ENCODE measurements at regions not wholly inside any gene's neighbourhood (a gene's known extent, or its start where the extent isn't known, plus 50 kb on each side); places are given as distances from the start of the nearest gene placed in this dataset.
"Not testable (repeated sequence)": the region's sequence is repeated elsewhere in the genome, so short reads cannot be mapped to it uniquely, and the experiment has no call there.

DNA sequence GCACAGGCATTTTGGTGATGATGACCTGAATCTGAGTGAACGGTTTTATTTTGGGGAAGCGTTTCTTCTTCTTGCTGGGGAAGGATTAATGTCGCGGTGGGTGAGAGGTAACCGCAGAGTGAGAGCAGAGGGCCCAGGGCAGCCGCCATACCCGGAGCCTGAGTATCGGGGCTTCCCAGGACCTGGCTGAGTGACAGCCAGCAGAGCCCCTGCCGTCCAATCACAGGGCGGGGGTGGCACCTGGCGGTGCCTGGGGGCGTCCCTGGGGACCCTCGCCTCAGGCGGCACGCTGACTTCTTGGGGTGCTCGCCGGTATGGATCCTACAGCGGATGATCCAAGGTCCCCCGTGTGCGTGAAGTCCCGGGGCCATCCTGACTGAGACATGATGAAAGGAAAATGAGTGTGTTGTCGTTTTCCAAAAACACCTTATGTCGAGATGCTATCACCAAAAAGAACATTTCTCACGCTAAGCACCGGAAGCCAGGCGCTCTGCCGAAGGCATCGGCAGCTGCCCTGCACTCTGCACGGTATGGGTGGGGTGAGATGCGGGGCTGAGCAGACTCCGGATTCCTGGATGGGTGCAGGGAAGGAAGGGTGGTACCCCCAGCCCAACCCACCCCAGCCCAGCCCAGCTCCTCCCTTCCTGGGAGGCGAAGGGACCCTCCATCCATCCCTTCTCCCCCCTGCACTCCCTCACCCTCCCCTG lies 227.9 kb upstream of the SHH start:
- H3K4me1 ChIP-seq = no peaks in the 10 kb centered on the region
- no peaks in the 10 kb centered on the region for H3K36me3 ChIP-seq
- intact Hi-C loops (cut with DNase I) = no loop called here
- H3K9me3 ChIP-seq = no peaks in the 10 kb centered on the region
- no peak overlapping the region for H3K27ac ChIP-seq
- H3K27me3 ChIP-seq = peaks cover 0 to 37% of the 10 kb centered on the region in 2 donors
- H3K4me3 ChIP-seq = no peak overlapping the region
- DNase-seq (peak in 1 of 4 donors; percentile 51), ATAC-seq (no peak)
- TF ChIP-seq, protein P1, sequence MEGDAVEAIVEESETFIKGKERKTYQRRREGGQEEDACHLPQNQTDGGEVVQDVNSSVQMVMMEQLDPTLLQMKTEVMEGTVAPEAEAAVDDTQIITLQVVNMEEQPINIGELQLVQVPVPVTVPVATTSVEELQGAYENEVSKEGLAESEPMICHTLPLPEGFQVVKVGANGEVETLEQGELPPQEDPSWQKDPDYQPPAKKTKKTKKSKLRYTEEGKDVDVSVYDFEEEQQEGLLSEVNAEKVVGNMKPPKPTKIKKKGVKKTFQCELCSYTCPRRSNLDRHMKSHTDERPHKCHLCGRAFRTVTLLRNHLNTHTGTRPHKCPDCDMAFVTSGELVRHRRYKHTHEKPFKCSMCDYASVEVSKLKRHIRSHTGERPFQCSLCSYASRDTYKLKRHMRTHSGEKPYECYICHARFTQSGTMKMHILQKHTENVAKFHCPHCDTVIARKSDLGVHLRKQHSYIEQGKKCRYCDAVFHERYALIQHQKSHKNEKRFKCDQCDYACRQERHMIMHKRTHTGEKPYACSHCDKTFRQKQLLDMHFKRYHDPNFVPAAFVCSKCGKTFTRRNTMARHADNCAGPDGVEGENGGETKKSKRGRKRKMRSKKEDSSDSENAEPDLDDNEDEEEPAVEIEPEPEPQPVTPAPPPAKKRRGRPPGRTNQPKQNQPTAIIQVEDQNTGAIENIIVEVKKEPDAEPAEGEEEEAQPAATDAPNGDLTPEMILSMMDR (IDR thresholded peaks at IDR 0.05) = no peak

DNA sequence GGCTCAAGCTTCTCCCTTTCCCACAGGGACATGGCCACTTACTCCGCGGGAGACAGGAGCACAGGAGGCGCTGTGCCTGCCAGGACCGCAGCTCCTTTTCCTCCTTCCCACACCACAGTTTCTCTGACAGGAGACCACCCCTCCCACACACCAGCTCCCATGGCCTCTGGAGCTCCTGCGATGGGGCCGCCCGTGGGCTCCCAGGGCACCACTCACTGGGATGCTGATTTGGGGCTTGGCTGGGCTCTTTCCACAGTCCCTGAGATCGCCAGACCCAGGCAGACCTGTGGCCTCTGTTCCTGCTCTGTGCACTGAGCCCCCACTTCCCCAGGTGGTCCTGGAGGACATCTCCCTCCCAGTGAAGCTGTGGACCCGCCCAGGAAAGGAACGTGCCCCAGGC lies 226.9 kb upstream of the SHH start:
- Histone ChIP-seq H3K9me3 (no peaks in the 10 kb centered on the region), H3K36me3 (no peaks in the 10 kb centered on the region), H3K4me3 (no peak overlapping the region), H3K4me1 (no peaks in the 10 kb centered on the region), H3K27me3 (peaks cover 0 to 37% of the 10 kb centered on the region in 2 donors), H3K27ac (no peak overlapping the region)
- DNase-seq = no peak
- ATAC-seq = no peak
- intact Hi-C loops (cut with DNase I) = no loop called here
- TF ChIP-seq, protein P1 (IDR thresholded peaks at IDR 0.05) = no peak

DNA sequence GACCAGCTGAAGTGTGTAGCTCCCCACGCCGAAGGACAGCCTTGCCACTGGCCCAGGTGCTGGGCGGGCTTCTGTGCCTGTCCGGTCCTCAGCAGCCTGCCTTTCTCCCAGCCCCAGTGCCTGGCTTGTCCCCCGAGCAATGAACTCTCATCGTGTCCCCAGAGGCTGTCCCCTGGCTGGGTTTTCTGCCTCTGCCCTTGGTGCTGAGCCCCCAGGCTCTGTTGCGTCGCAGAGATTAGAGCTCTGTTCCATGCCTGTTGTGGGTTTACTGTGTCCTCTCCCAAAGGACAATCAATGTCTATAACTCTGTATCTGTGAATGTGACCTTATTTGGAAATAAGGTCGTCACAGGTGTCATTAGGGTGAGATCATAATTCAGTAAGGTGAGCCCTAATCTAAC lies 226.1 kb upstream of the SHH start:
- intact Hi-C loops (cut with DNase I) = no loop called here
- Histone ChIP-seq H3K27me3 (peaks cover 0 to 32% of the 10 kb centered on the region in 2 donors), H3K4me1 (no peaks in the 10 kb centered on the region), H3K36me3 (no peaks in the 10 kb centered on the region), H3K4me3 (no peak overlapping the region), H3K9me3 (peaks cover 0 to 4% of the 10 kb centered on the region in 2 donors), H3K27ac (no peak overlapping the region)
- TF ChIP-seq, protein P1 (IDR thresholded peaks at IDR 0.05) = no peak
- DNase-seq = peak in 1 of 4 donors; percentile 47
- no peak for ATAC-seq

DNA sequence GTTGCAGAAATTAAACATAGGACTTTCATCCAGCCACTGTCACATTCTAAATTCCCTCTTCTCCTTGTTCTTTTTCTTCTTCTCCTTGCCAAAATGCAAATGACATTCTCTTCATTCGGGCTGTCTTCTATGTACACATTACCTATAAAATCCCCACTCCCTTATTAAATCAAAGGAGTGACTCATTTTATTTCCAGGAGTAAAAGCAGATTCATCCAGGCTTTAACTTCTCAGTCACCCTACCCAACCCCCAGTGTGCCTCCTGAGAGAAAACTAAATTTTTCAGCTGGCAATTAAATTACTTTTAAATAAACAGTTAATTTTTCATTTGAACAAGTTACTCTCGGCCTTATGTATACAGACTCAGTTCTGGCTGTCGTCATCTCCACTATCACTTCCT lies 223.9 kb upstream of the SHH start:
- Histone ChIP-seq H3K27me3 (peaks cover 0 to 22% of the 10 kb centered on the region in 2 donors), H3K36me3 (no peaks in the 10 kb centered on the region), H3K4me1 (no peaks in the 10 kb centered on the region), H3K4me3 (no peak overlapping the region), H3K27ac (no peak overlapping the region), H3K9me3 (peaks cover 0 to 4% of the 10 kb centered on the region in 2 donors)
- ATAC-seq (no peak), DNase-seq (no peak)
- TF ChIP-seq, protein P1 (IDR thresholded peaks at IDR 0.05) = no peak
- intact Hi-C loops (cut with DNase I) = no loop called here

DNA sequence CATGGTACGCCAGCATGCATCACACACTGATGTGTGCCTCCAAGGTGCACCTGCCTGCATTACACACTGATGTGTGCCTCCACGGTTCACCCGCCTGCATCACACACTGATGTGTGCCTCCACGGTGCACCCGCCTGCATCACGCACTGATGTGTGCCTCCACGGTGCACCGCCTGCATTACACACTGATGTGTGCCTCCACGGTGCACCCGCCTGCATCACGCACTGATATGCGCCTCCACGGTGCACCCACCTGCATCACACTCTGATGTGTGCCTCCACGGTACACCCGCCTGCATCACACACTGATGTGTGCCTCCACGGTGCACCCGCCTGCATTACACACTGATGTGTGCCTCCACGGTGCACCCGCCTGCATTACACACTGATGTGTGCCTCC lies 223.1 kb upstream of the SHH start:
- H3K27ac ChIP-seq; H3K4me1 ChIP-seq; DNase-seq; H3K4me3 ChIP-seq; H3K36me3 ChIP-seq; H3K9me3 ChIP-seq; ATAC-seq; intact Hi-C loops (cut with DNase I): not testable (repeated sequence)
- H3K27me3 ChIP-seq = peaks cover 0 to 24% of the 10 kb centered on the region in 2 donors

DNA sequence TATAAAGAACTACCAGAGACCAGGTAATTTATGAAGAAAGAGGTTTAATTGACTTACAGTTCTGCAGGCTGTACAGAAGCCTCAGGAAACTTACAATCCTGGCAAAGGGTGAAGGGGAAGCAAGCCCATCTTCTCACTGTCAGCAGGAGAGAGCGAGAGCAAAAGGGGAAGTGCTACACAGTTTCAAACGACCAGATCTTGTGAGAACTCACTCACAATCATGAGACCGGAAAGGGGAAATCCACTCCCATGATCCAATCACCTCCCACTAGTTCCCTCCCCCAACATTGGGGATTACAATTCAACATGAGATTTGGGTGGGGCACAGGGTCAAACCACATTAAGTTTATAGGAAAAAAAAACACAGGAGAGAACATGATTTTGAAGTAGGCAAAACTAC lies 222.1 kb upstream of the SHH start:
- Histone ChIP-seq H3K9me3 (peaks cover 0 to 4% of the 10 kb centered on the region in 2 donors), H3K27me3 (peaks cover 0 to 19% of the 10 kb centered on the region in 2 donors), H3K4me1 (no peaks in the 10 kb centered on the region), H3K27ac (no peak overlapping the region), H3K4me3 (no peak overlapping the region), H3K36me3 (no peaks in the 10 kb centered on the region)
- DNase-seq (no peak), ATAC-seq (no peak)
- TF ChIP-seq, protein P1 (IDR thresholded peaks at IDR 0.05) = no peak
- intact Hi-C loops (cut with DNase I) = no loop called here

All from left lung (tissue), 4 donors.